H9 (cell line): ENCODE measurements at regions not wholly inside any gene's neighbourhood (a gene's known extent, or its start where the extent isn't known, plus 50 kb on each side); places are given as distances from the start of the nearest gene placed in this dataset.

Source experiments
- DNase-seq: peaks from one replicate; pipeline ENCODE4 v3.0.0-alpha.2; 2017
- H2AFZ ChIP-seq: one replicate; pipeline ENCODE4 v1.6.1; 2013; ENCODE audit warnings: mild to moderate bottlenecking, low read length, control low read depth, moderate library complexity
- H2AK5ac ChIP-seq: 2 replicates; pipeline ENCODE4 v1.6.1; 2013; ENCODE audit warnings: low read length, control low read depth, mixed read lengths; ENCODE audit not compliant: insufficient read length
- H2BK120ac ChIP-seq: one replicate; pipeline ENCODE4 v1.6.1; 2013; ENCODE audit warnings: low read depth, mild to moderate bottlenecking, low read length, control low read depth, inconsistent platforms; ENCODE audit not compliant: poor library complexity, severe bottlenecking
- H2BK12ac ChIP-seq: 2 replicates; pipeline ENCODE4 v1.6.1; 2013; ENCODE audit warnings: low read length, control low read depth, mixed read lengths, low read depth; ENCODE audit not compliant: insufficient read length
- H2BK15ac ChIP-seq: 2 replicates; pipeline ENCODE4 v1.6.1; 2013; ENCODE audit warnings: low read depth, low read length, control low read depth
- H2BK20ac ChIP-seq: one replicate; pipeline ENCODE4 v1.6.1; 2013; ENCODE audit warnings: low read depth, mild to moderate bottlenecking, low read length, control low read depth, inconsistent platforms; ENCODE audit not compliant: poor library complexity, severe bottlenecking
- H2BK5ac ChIP-seq: 2 replicates; pipeline ENCODE4 v1.6.1; 2013; ENCODE audit warnings: low read length, control low read depth, mixed read lengths; ENCODE audit not compliant: insufficient read length
- H3K14ac ChIP-seq: 2 replicates; pipeline ENCODE4 v1.6.1; 2013; ENCODE audit warnings: low read length, control low read depth; ENCODE audit not compliant: insufficient read depth
- H3K18ac ChIP-seq: 2 replicates; pipeline ENCODE4 v1.6.1; 2013; ENCODE audit warnings: low read depth, mild to moderate bottlenecking, mixed read lengths, low read length, control low read depth; ENCODE audit not compliant: insufficient read length
- H3K23ac ChIP-seq: 2 replicates; pipeline ENCODE4 v1.6.1; 2013; ENCODE audit warnings: low read length, control low read depth, mixed read lengths, low read depth; ENCODE audit not compliant: insufficient read length
- H3K23me2 ChIP-seq: 2 replicates; pipeline ENCODE4 v1.6.1; 2013; ENCODE audit warnings: low read depth, mild to moderate bottlenecking, mixed read lengths, low read length, control low read depth; ENCODE audit not compliant: insufficient read length, poor library complexity, severe bottlenecking
- H3K27ac ChIP-seq: 2 replicates; pipeline ENCODE4 v1.5.1; 2013; ENCODE audit warnings: low read length, control low read depth, mixed read lengths, low read depth; ENCODE audit not compliant: insufficient read length
- H3K27me3 ChIP-seq: 2 replicates; pipeline ENCODE4 v1.6.1; 2013; ENCODE audit warnings: low read length, control low read depth, inconsistent platforms; ENCODE audit not compliant: insufficient read depth
- H3K4ac ChIP-seq: 2 replicates; pipeline ENCODE4 v1.6.1; 2013; ENCODE audit warnings: low read depth, mild to moderate bottlenecking, control low read depth, inconsistent platforms, low read length, moderate library complexity
- H3K4me1 ChIP-seq: 2 replicates; pipeline ENCODE4 v1.6.1; 2013; ENCODE audit warnings: low read length, control low read depth, inconsistent platforms; ENCODE audit not compliant: insufficient read depth
- H3K4me2 ChIP-seq: 2 replicates; pipeline ENCODE4 v1.6.1; 2013; ENCODE audit warnings: low read length, control low read depth, mixed read lengths; ENCODE audit not compliant: insufficient read length, insufficient read depth
- H3K56ac ChIP-seq: 2 replicates; pipeline ENCODE4 v1.6.1; 2013; ENCODE audit warnings: low read depth, mild to moderate bottlenecking, mixed read lengths, low read length, control low read depth; ENCODE audit not compliant: insufficient read length
- H3K79me1 ChIP-seq: 2 replicates; pipeline ENCODE4 v1.6.1; 2013; ENCODE audit warnings: low read depth, mild to moderate bottlenecking, moderate library complexity, low read length, control low read depth, inconsistent platforms; ENCODE audit not compliant: insufficient read depth, poor library complexity, severe bottlenecking
- H3K79me2 ChIP-seq: 2 replicates; pipeline ENCODE4 v1.6.1; 2013; ENCODE audit warnings: low read length, control low read depth, inconsistent platforms; ENCODE audit not compliant: insufficient read depth
- H3K9ac ChIP-seq: 2 replicates; pipeline ENCODE4 v1.6.1; 2013; ENCODE audit warnings: low read length, control low read depth, mixed read lengths; ENCODE audit not compliant: insufficient read length; ENCODE audit errors: extremely low read depth
- H3K9me3 ChIP-seq: one replicate; pipeline ENCODE4 v1.6.1; 2013; ENCODE audit warnings: low read depth, low read length, inconsistent platforms; ENCODE audit not compliant: control insufficient read depth
- H3T11ph ChIP-seq: one replicate; pipeline ENCODE4 v1.6.1; 2013; ENCODE audit warnings: mild to moderate bottlenecking, low read length, control low read depth, inconsistent platforms
- H4K20me1 ChIP-seq: one replicate; pipeline ENCODE4 v1.6.1; 2013; ENCODE audit not compliant: control insufficient read depth, insufficient read length, insufficient read depth
- H4K5ac ChIP-seq: 2 replicates; pipeline ENCODE4 v1.6.1; 2013; ENCODE audit warnings: low read depth, mild to moderate bottlenecking, mixed read lengths, low read length, control low read depth; ENCODE audit not compliant: insufficient read length
- H4K8ac ChIP-seq: replicated peaks from 2 replicates; pipeline ENCODE4 v1.6.1; 2013; ENCODE audit warnings: low read length, control low read depth, mixed read lengths, low read depth; ENCODE audit not compliant: insufficient read length
- H4K91ac ChIP-seq: 2 replicates; pipeline ENCODE4 v1.6.1; 2013; ENCODE audit warnings: low read depth, mild to moderate bottlenecking, moderate library complexity, mixed read lengths, low read length, control low read depth; ENCODE audit not compliant: insufficient read length
- H3K27ac Mint-ChIP-seq, 3 experiments: 2 replicates in 2 of 3; 3 replicates in 1 of 3; pipeline ENCODE4 v1.8.0; 2020 to 2021; ENCODE audit warnings: mixed read lengths in 3 of 3, mild to moderate bottlenecking in 1 of 3, moderate library complexity in 1 of 3
- H3K27me3 Mint-ChIP-seq: 2 replicates; pipeline ENCODE4 v1.8.0; 2021; ENCODE audit warnings: low read depth, mild to moderate bottlenecking, moderate library complexity, mixed read lengths
- H3K36me3 Mint-ChIP-seq, 3 experiments: 2 replicates in 2 of 3; 3 replicates in 1 of 3; pipeline ENCODE4 v1.8.0; 2020 to 2021; ENCODE audit warnings: low read depth in 3 of 3, mixed read lengths in 3 of 3; ENCODE audit not compliant: insufficient read depth in 1 of 3
- H3K4me1 Mint-ChIP-seq, 2 experiments: 2 replicates each; pipeline ENCODE4 v1.8.0; 2020; ENCODE audit warnings: mixed read lengths in 2 of 2
- H3K4me3 Mint-ChIP-seq, 2 experiments: 2 replicates in 1 of 2; 3 replicates in 1 of 2; pipeline ENCODE4 v1.8.0; 2020 to 2021; ENCODE audit warnings: mild to moderate bottlenecking in 2 of 2, mixed read lengths in 2 of 2, moderate library complexity in 1 of 2
- H3K9me3 Mint-ChIP-seq, 2 experiments: 2 replicates in 1 of 2; 3 replicates in 1 of 2; pipeline ENCODE4 v1.8.0; 2020; ENCODE audit warnings: mild to moderate bottlenecking in 2 of 2, mixed read lengths in 2 of 2, moderate library complexity in 1 of 2
- WGBS: extraction: QIAGEN DNeasy Blood & Tissue Kit; methylation state at CpG from one replicate; pipeline ENCODE4 v1.1.7; 2013; ENCODE audit warnings: missing lambda C conversion rate, low lambda C conversion rate, mixed read lengths; ENCODE audit not compliant: insufficient read length; ENCODE audit errors: extremely low coverage; 5-methylcytosine and 5-hydroxymethylcytosine counted together
- TF ChIP-seq, protein P1 (sequence below): fragments of 200-600 bp; sonication (generic); conservative IDR thresholded peaks from 3 replicates; pipeline ENCODE4 v1.8.0; 2021; ENCODE audit warnings: antibody characterized with exemption, mild to moderate bottlenecking

GRCh38 chr20:48530957-48531356, 296.8 kb downstream of the PREX1 start:
- no CpG with 5 or more reads among the region's 5 CpGs for whole genome bisulfite sequencing
- no peak overlapping the region for H3K4me2 ChIP-seq

More at GRCh38 chr20:48530957-48531356, 296.8 kb downstream of the PREX1 start:
- H3K4ac ChIP-seq: no peak overlapping the region
- H4K20me1 ChIP-seq: no peaks in the 10 kb centered on the region
- TF ChIP-seq, protein P1, sequence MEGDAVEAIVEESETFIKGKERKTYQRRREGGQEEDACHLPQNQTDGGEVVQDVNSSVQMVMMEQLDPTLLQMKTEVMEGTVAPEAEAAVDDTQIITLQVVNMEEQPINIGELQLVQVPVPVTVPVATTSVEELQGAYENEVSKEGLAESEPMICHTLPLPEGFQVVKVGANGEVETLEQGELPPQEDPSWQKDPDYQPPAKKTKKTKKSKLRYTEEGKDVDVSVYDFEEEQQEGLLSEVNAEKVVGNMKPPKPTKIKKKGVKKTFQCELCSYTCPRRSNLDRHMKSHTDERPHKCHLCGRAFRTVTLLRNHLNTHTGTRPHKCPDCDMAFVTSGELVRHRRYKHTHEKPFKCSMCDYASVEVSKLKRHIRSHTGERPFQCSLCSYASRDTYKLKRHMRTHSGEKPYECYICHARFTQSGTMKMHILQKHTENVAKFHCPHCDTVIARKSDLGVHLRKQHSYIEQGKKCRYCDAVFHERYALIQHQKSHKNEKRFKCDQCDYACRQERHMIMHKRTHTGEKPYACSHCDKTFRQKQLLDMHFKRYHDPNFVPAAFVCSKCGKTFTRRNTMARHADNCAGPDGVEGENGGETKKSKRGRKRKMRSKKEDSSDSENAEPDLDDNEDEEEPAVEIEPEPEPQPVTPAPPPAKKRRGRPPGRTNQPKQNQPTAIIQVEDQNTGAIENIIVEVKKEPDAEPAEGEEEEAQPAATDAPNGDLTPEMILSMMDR: no peak
- H3T11ph ChIP-seq: no peak overlapping the region
- H3K56ac ChIP-seq: no peak overlapping the region
- H3K4me1 ChIP-seq: no peaks in the 10 kb centered on the region
- Mint-ChIP-seq H3K4me3 (no peak overlapping the region), H3K27me3 (peaks cover 4% of the 10 kb centered on the region; the same call in 1 of the 2 replicates), H3K9me3 (no peaks in the 10 kb centered on the region; a peak in 1 of 5 replicates), H3K36me3 (no peaks in the 10 kb centered on the region), H3K4me1 (peaks cover 0 to 4% of the 10 kb centered on the region in 2 experiments; a peak in 2 of 4 replicates), H3K27ac (no peak overlapping the region)
- no peak overlapping the region for H2AK5ac ChIP-seq
- no peak overlapping the region for H4K91ac ChIP-seq
- H2BK12ac ChIP-seq: no peak overlapping the region
- no peak overlapping the region for H4K5ac ChIP-seq
- no peak for DNase-seq
- H2BK20ac ChIP-seq: no peak overlapping the region
- H2AFZ ChIP-seq: no peak overlapping the region
- no peaks in the 10 kb centered on the region for H3K9me3 ChIP-seq
- H3K23me2 ChIP-seq: no peaks in the 10 kb centered on the region
- no peaks in the 10 kb centered on the region for H3K79me1 ChIP-seq
- H4K8ac ChIP-seq: no peak overlapping the region
- no peak overlapping the region for H3K9ac ChIP-seq
- no peak overlapping the region for H3K18ac ChIP-seq
- H3K23ac ChIP-seq: no peak overlapping the region
- no peak overlapping the region for H2BK120ac ChIP-seq
- H3K14ac ChIP-seq: no peak overlapping the region
- no peak overlapping the region for H3K27ac ChIP-seq
- H3K79me2 ChIP-seq: no peaks in the 10 kb centered on the region
- H3K27me3 ChIP-seq: no peaks in the 10 kb centered on the region
- H2BK5ac ChIP-seq: no peak overlapping the region
- H2BK15ac ChIP-seq: no peak overlapping the region
